ENCODE measurements at regions not wholly inside any gene's neighbourhood (a gene's known extent, or its start where the extent isn't known, plus 50 kb on each side); places are given as distances from the start of the nearest gene placed in this dataset.

DNA sequence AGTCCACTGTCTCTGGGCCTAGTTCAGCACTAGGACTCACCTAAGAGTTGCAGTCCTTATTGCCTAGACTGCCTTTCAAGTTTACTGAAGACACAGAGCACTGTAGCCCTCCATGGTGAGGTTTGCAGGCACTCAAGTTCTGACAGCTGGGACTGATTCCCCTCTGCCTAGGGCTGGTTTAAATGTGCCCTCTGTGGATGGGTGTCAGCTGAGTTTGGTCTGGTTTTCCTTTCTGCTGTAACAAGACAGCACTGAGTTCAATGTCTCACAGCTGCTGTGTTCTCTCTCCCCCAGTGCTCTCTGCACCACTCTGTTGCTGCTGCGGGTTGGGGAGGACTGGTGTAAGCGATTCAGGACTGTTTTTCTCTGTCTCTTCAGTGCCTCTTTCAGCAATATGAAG is 75.2 kb upstream of the C1orf21 start:
- H3K36me3 ChIP-seq, result no peaks in the 10 kb centered on the region
- TF ChIP-seq, protein P1, sequence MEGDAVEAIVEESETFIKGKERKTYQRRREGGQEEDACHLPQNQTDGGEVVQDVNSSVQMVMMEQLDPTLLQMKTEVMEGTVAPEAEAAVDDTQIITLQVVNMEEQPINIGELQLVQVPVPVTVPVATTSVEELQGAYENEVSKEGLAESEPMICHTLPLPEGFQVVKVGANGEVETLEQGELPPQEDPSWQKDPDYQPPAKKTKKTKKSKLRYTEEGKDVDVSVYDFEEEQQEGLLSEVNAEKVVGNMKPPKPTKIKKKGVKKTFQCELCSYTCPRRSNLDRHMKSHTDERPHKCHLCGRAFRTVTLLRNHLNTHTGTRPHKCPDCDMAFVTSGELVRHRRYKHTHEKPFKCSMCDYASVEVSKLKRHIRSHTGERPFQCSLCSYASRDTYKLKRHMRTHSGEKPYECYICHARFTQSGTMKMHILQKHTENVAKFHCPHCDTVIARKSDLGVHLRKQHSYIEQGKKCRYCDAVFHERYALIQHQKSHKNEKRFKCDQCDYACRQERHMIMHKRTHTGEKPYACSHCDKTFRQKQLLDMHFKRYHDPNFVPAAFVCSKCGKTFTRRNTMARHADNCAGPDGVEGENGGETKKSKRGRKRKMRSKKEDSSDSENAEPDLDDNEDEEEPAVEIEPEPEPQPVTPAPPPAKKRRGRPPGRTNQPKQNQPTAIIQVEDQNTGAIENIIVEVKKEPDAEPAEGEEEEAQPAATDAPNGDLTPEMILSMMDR (IDR thresholded peaks at IDR 0.05), result no peak
- H3K27ac ChIP-seq, result no peak overlapping the region
- 94 to 97% methylated on average over 2 of the region's 2 CpGs for WGBS, 2 donors
- no peak overlapping the region for H3K4me3 ChIP-seq
- no peaks in the 10 kb centered on the region for H3K4me1 ChIP-seq
- H3K9me3 ChIP-seq, result no peaks in the 10 kb centered on the region
- no peak for DNase-seq (ENCODE audit: low spot score in 2 of 2)
- H3K27me3 ChIP-seq, result no peaks in the 10 kb centered on the region

DNA sequence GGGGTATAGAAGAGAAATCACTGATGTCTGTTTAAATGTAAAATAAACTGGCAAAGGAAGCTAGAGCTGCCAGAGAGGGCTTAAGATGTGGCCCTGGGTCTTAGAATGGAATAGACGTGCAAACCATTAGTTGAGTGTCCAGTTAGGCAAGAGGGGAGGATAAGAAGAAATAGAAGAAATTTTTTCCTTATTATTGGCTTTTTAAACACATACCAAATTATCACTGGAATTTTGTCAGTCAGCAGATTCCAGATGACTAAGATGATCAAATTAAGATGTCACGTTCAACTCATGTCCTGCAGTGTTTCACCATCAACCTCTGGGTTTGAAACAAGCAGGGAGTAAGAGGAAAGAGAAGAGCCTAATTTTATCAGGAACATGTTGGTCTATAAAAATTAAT is 71.6 kb upstream of the C1orf21 start:
- no peak overlapping the region for H3K4me3 ChIP-seq
- H3K27ac ChIP-seq, result no peak overlapping the region
- DNase-seq (ENCODE audit: low spot score in 2 of 2), result no peak
- H3K9me3 ChIP-seq, result no peaks in the 10 kb centered on the region
- WGBS, 2 donors, result 62 to 69% methylated on average over 2 of the region's 2 CpGs
- TF ChIP-seq, protein P1 (IDR thresholded peaks at IDR 0.05), result no peak
- peak in 1 of 2 donors; percentile 10 for TF ChIP-seq EP300 (IDR thresholded peaks at IDR 0.05)
- TF ChIP-seq POLR2A (IDR thresholded peaks at IDR 0.05), result no peak
- H3K36me3 ChIP-seq, result no peaks in the 10 kb centered on the region
- no peaks in the 10 kb centered on the region for H3K27me3 ChIP-seq
- no peaks in the 10 kb centered on the region for H3K4me1 ChIP-seq

DNA sequence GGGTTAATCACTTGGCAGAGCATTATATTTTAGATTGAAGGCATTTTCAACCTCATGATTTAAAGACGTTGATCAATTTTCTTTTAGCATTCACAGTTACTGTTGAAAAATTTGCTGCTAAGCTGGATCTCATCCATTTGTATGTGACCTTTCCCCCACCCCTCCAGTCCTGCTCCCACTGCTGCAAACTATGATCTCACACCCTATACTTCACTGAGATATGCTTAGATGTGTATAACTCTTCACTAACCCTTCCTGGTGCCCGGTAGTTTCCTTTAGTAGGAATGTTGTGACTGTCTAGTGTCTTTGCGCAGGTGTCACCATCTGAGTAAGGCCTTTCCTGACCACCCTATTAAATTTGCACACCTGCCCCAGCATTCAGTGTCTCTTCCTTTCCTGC is 67.0 kb upstream of the C1orf21 start:
- WGBS, 2 donors, result 56 to 60% methylated on average over 3 of the region's 3 CpGs
- no peak for TF ChIP-seq POLR2A (IDR thresholded peaks at IDR 0.05)

DNA sequence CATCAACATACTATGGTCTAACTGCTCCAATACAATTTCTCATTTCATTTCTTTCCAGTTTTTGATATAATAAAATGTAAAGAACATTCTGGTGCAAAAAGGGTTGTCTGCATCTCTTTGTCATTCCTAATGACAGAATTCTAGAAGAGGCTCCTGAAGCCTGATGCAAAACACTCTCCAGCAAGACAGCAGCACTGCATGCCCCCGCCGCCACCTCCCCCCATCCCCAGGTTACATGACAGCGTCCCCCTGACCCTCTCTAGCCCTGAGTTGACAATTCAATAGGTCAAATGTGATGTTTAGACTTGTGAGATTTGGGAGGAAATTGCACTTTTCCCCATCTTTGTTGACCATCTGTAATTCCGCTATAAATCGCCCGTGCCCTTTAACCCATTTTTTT is 64.6 kb upstream of the C1orf21 start:
- H3K27me3 ChIP-seq, result no peaks in the 10 kb centered on the region
- DNase-seq (ENCODE audit: low spot score in 2 of 2), result no peak
- WGBS, 2 donors, result 80 to 81% methylated on average over 6 of the region's 6 CpGs
- no peak for TF ChIP-seq EP300 (IDR thresholded peaks at IDR 0.05)
- H3K4me1 ChIP-seq, result no peaks in the 10 kb centered on the region
- no peaks in the 10 kb centered on the region for H3K36me3 ChIP-seq
- no peaks in the 10 kb centered on the region for H3K9me3 ChIP-seq
- no peak overlapping the region for H3K27ac ChIP-seq
- H3K4me3 ChIP-seq, result no peak overlapping the region

More for the DNA sequence above, 67.0 kb upstream of the C1orf21 start:
- Histone ChIP-seq H3K4me3 (no peak overlapping the region), H3K36me3 (no peaks in the 10 kb centered on the region), H3K27me3 (no peaks in the 10 kb centered on the region), H3K27ac (no peak overlapping the region), H3K9me3 (no peaks in the 10 kb centered on the region), H3K4me1 (no peaks in the 10 kb centered on the region)
- DNase-seq (ENCODE audit: low spot score in 2 of 2), result no peak

DNA sequence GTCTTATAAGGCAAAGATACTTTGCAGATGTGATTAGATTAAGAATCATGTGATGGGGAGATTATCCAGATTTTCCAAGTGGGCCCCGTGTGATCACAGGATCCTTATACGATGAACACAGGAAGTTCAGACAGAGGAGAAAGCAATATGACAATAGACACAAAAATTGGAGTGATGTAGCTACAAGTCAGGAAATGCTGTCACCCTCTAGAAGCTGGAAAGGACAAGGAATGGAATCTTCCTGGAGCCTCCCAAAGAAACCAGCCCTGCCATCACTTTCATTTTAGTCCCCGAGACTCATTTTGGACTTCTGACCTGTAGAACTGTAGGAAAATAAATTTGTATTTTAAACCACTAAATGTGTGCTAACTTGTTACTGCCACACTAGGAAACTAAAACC is 61.9 kb upstream of the C1orf21 start:
- no peak for DNase-seq (ENCODE audit: low spot score in 2 of 2)
- TF ChIP-seq EP300 (IDR thresholded peaks at IDR 0.05) (no peak), POLR2A (IDR thresholded peaks at IDR 0.05) (no peak)
- TF ChIP-seq, protein P1 (IDR thresholded peaks at IDR 0.05), result no peak
- H3K4me1 ChIP-seq, result peaks cover 0 to 3% (median 0%) of the 10 kb centered on the region in 4 donors
- no peaks in the 10 kb centered on the region for H3K27me3 ChIP-seq
- no peak overlapping the region for H3K27ac ChIP-seq
- WGBS, 2 donors, result 64 to 71% methylated on average over 3 of the region's 3 CpGs
- H3K36me3 ChIP-seq, result no peaks in the 10 kb centered on the region
- no peak overlapping the region for H3K4me3 ChIP-seq
- H3K9me3 ChIP-seq, result no peaks in the 10 kb centered on the region

DNA sequence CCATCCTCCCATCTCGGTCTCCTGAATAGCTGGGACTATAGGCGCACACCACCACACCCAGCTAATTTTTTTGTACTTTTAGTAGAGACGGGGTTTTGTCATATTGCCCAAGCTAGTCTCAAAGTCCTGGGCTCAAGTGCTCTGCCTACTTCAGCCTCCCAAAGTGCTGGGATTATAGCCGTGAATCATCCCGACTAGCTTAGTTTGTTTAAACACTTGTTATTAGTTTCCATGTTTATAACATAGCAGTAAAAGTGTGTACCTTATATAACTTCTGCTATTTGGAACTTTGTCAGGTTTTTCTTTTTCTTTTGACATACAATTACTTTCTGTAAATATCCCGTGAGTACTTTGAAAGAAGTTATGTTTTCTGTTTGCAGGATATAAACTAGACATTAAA is 60.6 kb upstream of the C1orf21 start:
- Histone ChIP-seq H3K27me3 (no peaks in the 10 kb centered on the region), H3K36me3 (no peaks in the 10 kb centered on the region), H3K9me3 (no peaks in the 10 kb centered on the region), H3K4me3 (no peak overlapping the region), H3K4me1 (peaks cover 0 to 15% (median 0%) of the 10 kb centered on the region in 4 donors), H3K27ac (no peak overlapping the region)
- TF ChIP-seq, protein P1 (IDR thresholded peaks at IDR 0.05), result no peak
- TF ChIP-seq POLR2A (IDR thresholded peaks at IDR 0.05) (no peak), EP300 (IDR thresholded peaks at IDR 0.05) (no peak)
- no peak for DNase-seq (ENCODE audit: low spot score in 2 of 2)
- 81 to 91% methylated on average over 6 of the region's 6 CpGs for WGBS, 2 donors

Measured in tibial nerve (tissue), 4 donors.